ENCODE measurements at regions not wholly inside any gene's neighbourhood (a gene's known extent, or its start where the extent isn't known, plus 50 kb on each side); places are given as distances from the start of the nearest gene placed in this dataset.

GRCh38 chr5:124342584-124342983 lies 403.9 kb downstream of the ZNF608 start:
- Mint-ChIP-seq H3K27me3 (no peaks in the 10 kb centered on the region), H3K36me3 (no peaks in the 10 kb centered on the region), H3K27ac (no peak overlapping the region), H3K9me3 (peaks cover 0 to 8% (median 0%) of the 10 kb centered on the region in 7 donors), H3K4me3 (no peak overlapping the region), H3K4me1 (no peaks in the 10 kb centered on the region)
- Histone ChIP-seq H3K4me3 (ENCODE audit: low read depth, low read length) (no peak overlapping the region), H3K36me3 (ENCODE audit: control insufficient read depth, insufficient read depth, low read length) (no peaks in the 10 kb centered on the region), H3K4me1 (ENCODE audit: control insufficient read depth, insufficient read depth, low read length, poor library complexity, severe bottlenecking) (no peaks in the 10 kb centered on the region), H3K27ac (ENCODE audit: insufficient read depth, low read length, poor library complexity, severe bottlenecking) (no peak overlapping the region), H3K27me3 (ENCODE audit: control insufficient read depth, insufficient read depth, low read length) (no peaks in the 10 kb centered on the region), H3K9me3 (ENCODE audit: control insufficient read depth in 2 of 2, low read length in 2 of 2) (no peaks in the 10 kb centered on the region)
- ATAC-seq (ENCODE audit: low read depth in 2 of 2) (no peak), DNase-seq (no peak)

GRCh38 chr5:124342027-124342471 lies 404.4 kb downstream of the ZNF608 start:
- H3K4me1 ChIP-seq (ENCODE audit: control insufficient read depth, insufficient read depth, low read length, poor library complexity, severe bottlenecking), result no peaks in the 10 kb centered on the region
- peaks cover 0 to 11% (median 0%) of the 10 kb centered on the region in 7 donors for H3K9me3 Mint-ChIP-seq
- no peak overlapping the region for H3K4me3 ChIP-seq (ENCODE audit: low read depth, low read length)
- H3K27ac ChIP-seq (ENCODE audit: insufficient read depth, low read length, poor library complexity, severe bottlenecking), result no peak overlapping the region
- H3K36me3 Mint-ChIP-seq, result no peaks in the 10 kb centered on the region
- no peaks in the 10 kb centered on the region for H3K27me3 ChIP-seq (ENCODE audit: control insufficient read depth, insufficient read depth, low read length)
- no peak overlapping the region for H3K27ac Mint-ChIP-seq
- H3K36me3 ChIP-seq (ENCODE audit: control insufficient read depth, insufficient read depth, low read length), result no peaks in the 10 kb centered on the region
- H3K4me3 Mint-ChIP-seq, result no peak overlapping the region
- H3K4me1 Mint-ChIP-seq, result no peaks in the 10 kb centered on the region
- H3K27me3 Mint-ChIP-seq, result no peaks in the 10 kb centered on the region
- DNase-seq, result no peak
- no peaks in the 10 kb centered on the region for H3K9me3 ChIP-seq (ENCODE audit: control insufficient read depth in 2 of 2, low read length in 2 of 2)
- no peak for ATAC-seq (ENCODE audit: low read depth in 2 of 2)

DNA sequence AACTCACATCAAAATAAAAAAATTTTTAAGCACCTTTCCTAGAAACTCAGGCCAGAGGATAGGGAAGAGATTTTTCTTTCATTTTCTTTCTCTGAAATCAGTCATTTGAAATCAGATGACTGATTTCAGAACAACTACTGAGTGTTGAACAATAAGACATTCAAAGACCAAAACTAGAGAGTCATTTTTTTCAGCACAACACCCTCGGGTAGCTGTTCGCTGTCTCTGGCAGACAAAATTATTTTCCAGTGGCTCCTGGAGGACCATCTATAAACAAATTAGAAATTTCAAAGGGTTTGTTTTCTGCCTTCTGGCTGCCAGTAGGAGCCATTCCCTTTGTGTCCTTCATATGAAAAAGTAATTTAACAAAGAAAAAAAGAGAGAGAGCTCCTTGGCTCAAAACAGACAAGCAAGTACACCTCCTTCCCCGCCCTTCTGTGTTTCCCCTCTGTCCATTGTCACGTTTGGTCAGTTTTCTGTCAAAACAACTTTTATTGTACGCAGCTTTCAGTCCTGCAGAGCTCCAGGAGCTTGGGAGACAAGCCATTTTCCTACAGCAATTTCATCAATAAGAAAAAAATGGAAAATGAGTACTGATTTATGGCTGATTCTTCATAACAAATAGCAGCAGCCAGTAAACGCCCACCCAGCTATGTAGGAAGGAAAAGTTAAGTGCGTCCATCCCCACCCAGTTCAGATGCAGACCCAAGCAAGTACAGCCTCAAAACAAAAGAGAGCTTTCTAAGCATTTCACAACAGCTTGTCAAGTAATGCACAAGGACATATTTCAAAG lies 405.2 kb downstream of the ZNF608 start:
- no peaks in the 10 kb centered on the region for H3K27me3 ChIP-seq (ENCODE audit: control insufficient read depth, insufficient read depth, low read length)
- no peak overlapping the region for H3K4me3 ChIP-seq (ENCODE audit: low read depth, low read length)
- DNase-seq (no peak), ATAC-seq (ENCODE audit: low read depth in 2 of 2) (no peak)
- H3K27me3 Mint-ChIP-seq, result no peaks in the 10 kb centered on the region
- no peak overlapping the region for H3K4me3 Mint-ChIP-seq
- H3K27ac ChIP-seq (ENCODE audit: insufficient read depth, low read length, poor library complexity, severe bottlenecking), result no peak overlapping the region
- no peaks in the 10 kb centered on the region for H3K4me1 Mint-ChIP-seq
- H3K36me3 ChIP-seq (ENCODE audit: control insufficient read depth, insufficient read depth, low read length), result no peaks in the 10 kb centered on the region
- H3K27ac Mint-ChIP-seq, result no peak overlapping the region
- no peaks in the 10 kb centered on the region for H3K36me3 Mint-ChIP-seq
- H3K4me1 ChIP-seq (ENCODE audit: control insufficient read depth, insufficient read depth, low read length, poor library complexity, severe bottlenecking), result no peaks in the 10 kb centered on the region
- no peaks in the 10 kb centered on the region for H3K9me3 ChIP-seq (ENCODE audit: control insufficient read depth in 2 of 2, low read length in 2 of 2)
- peaks cover 0 to 11% (median 0%) of the 10 kb centered on the region in 7 donors for H3K9me3 Mint-ChIP-seq

GRCh38 chr5:124337996-124338395 lies 408.4 kb downstream of the ZNF608 start:
- Mint-ChIP-seq H3K36me3 (no peaks in the 10 kb centered on the region), H3K4me1 (no peaks in the 10 kb centered on the region), H3K4me3 (no peak overlapping the region), H3K27ac (no peak overlapping the region), H3K9me3 (peaks cover 0 to 10% (median 1%) of the 10 kb centered on the region in 7 donors), H3K27me3 (no peaks in the 10 kb centered on the region)
- no peaks in the 10 kb centered on the region for H3K27me3 ChIP-seq (ENCODE audit: control insufficient read depth, insufficient read depth, low read length)
- H3K27ac ChIP-seq (ENCODE audit: insufficient read depth, low read length, poor library complexity, severe bottlenecking), result no peak overlapping the region
- DNase-seq (no peak), ATAC-seq (ENCODE audit: low read depth in 2 of 2) (no peak)
- H3K36me3 ChIP-seq (ENCODE audit: control insufficient read depth, insufficient read depth, low read length), result no peaks in the 10 kb centered on the region
- H3K4me3 ChIP-seq (ENCODE audit: low read depth, low read length), result no peak overlapping the region
- H3K4me1 ChIP-seq (ENCODE audit: control insufficient read depth, insufficient read depth, low read length, poor library complexity, severe bottlenecking), result no peaks in the 10 kb centered on the region
- H3K9me3 ChIP-seq (ENCODE audit: control insufficient read depth in 2 of 2, low read length in 2 of 2), result no peaks in the 10 kb centered on the region

- Histone ChIP-seq H3K27me3 (ENCODE audit: control insufficient read depth, insufficient read depth, low read length) (no peaks in the 10 kb centered on the region), H3K4me1 (ENCODE audit: control insufficient read depth, insufficient read depth, low read length, poor library complexity, severe bottlenecking) (no peaks in the 10 kb centered on the region), H3K27ac (ENCODE audit: insufficient read depth, low read length, poor library complexity, severe bottlenecking) (no peak overlapping the region), H3K36me3 (ENCODE audit: control insufficient read depth, insufficient read depth, low read length) (no peaks in the 10 kb centered on the region), H3K9me3 (ENCODE audit: control insufficient read depth in 2 of 2, low read length in 2 of 2) (no peaks in the 10 kb centered on the region), H3K4me3 (ENCODE audit: low read depth, low read length) (no peak overlapping the region)
- DNase-seq (no peak), ATAC-seq (ENCODE audit: low read depth in 2 of 2) (no peak)
- no peaks in the 10 kb centered on the region for H3K4me1 Mint-ChIP-seq
- H3K9me3 Mint-ChIP-seq, result peaks cover 3 to 15% (median 6%) of the 10 kb centered on the region in 7 donors
- no peak overlapping the region for H3K4me3 Mint-ChIP-seq
- no peak overlapping the region for H3K27ac Mint-ChIP-seq
- H3K36me3 Mint-ChIP-seq, result no peaks in the 10 kb centered on the region
- H3K27me3 Mint-ChIP-seq, result peaks cover 4% of the 10 kb centered on the region
These were observed 413.0 kb downstream of the ZNF608 start for GRCh38 chr5:124333298-124333979.

GRCh38 chr5:124332273-124332672 lies 414.2 kb downstream of the ZNF608 start:
- Mint-ChIP-seq H3K9me3 (peaks cover 2 to 13% (median 6%) of the 10 kb centered on the region in 7 donors), H3K4me3 (no peak overlapping the region), H3K27me3 (peaks cover 4% of the 10 kb centered on the region), H3K36me3 (no peaks in the 10 kb centered on the region), H3K27ac (no peak overlapping the region), H3K4me1 (no peaks in the 10 kb centered on the region)
- no peaks in the 10 kb centered on the region for H3K9me3 ChIP-seq (ENCODE audit: control insufficient read depth in 2 of 2, low read length in 2 of 2)
- no peaks in the 10 kb centered on the region for H3K4me1 ChIP-seq (ENCODE audit: control insufficient read depth, insufficient read depth, low read length, poor library complexity, severe bottlenecking)
- no peak for DNase-seq
- H3K4me3 ChIP-seq (ENCODE audit: low read depth, low read length), result no peak overlapping the region
- H3K27ac ChIP-seq (ENCODE audit: insufficient read depth, low read length, poor library complexity, severe bottlenecking), result no peak overlapping the region
- no peak for ATAC-seq (ENCODE audit: low read depth in 2 of 2)
- no peaks in the 10 kb centered on the region for H3K27me3 ChIP-seq (ENCODE audit: control insufficient read depth, insufficient read depth, low read length)
- no peaks in the 10 kb centered on the region for H3K36me3 ChIP-seq (ENCODE audit: control insufficient read depth, insufficient read depth, low read length)

DNA sequence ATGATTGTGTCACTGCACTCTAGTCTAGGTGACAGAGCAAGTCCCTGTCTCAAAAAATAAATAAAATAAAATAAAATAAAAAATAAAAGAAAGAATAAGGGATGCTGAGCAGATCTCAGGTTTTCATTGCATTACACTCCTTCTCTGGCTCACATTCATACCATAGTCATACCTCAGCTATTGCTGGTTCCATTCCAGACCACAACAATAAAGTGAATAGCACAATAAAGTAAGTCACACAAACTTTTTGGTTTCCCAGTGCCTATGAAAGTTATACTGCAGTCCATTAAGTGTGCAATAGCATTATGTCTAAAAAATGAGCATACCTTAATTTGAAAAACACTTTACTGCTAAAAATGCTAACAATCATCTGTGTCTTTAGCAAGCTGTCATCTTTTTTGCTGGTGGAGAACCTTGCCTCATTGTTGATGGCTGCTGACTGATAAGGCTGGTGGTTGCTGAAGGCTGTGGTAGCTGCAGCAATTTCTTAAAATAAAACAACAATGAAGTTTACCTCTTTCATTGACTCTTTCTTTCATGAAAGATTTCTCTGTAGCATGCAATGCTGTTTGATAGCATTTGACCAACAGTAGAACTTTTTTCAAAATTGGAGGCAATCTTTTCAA lies 415.7 kb downstream of the ZNF608 start:
- Mint-ChIP-seq H3K4me3 (no peak overlapping the region), H3K36me3 (no peaks in the 10 kb centered on the region), H3K4me1 (no peaks in the 10 kb centered on the region), H3K27me3 (peaks cover 4% of the 10 kb centered on the region), H3K9me3 (peaks cover 0 to 8% (median 6%) of the 10 kb centered on the region in 7 donors), H3K27ac (no peak overlapping the region)
- Histone ChIP-seq H3K4me3 (ENCODE audit: low read depth, low read length) (no peak overlapping the region), H3K27me3 (ENCODE audit: control insufficient read depth, insufficient read depth, low read length) (no peaks in the 10 kb centered on the region), H3K9me3 (ENCODE audit: control insufficient read depth in 2 of 2, low read length in 2 of 2) (no peaks in the 10 kb centered on the region), H3K36me3 (ENCODE audit: control insufficient read depth, insufficient read depth, low read length) (no peaks in the 10 kb centered on the region), H3K27ac (ENCODE audit: insufficient read depth, low read length, poor library complexity, severe bottlenecking) (no peak overlapping the region), H3K4me1 (ENCODE audit: control insufficient read depth, insufficient read depth, low read length, poor library complexity, severe bottlenecking) (no peaks in the 10 kb centered on the region)
- ATAC-seq (ENCODE audit: low read depth in 2 of 2) (no peak), DNase-seq (no peak)
